Natural killer cell (primary cell): ENCODE measurements at regions not wholly inside any gene's neighbourhood (a gene's known extent, or its start where the extent isn't known, plus 50 kb on each side); places are given as distances from the start of the nearest gene placed in this dataset.

Experiments
- ATAC-seq, 3 donors: fragments of 150-1000 bp in 2 of 3; fragments of 200-7000 bp in 1 of 3; cut with Tn5 transposase; 1 replicate in 1 of 3; 2 replicates in 2 of 3; pipeline ENCODE4 v1.10.0; 2021; ENCODE audit warnings: mild to moderate bottlenecking in 2 of 3, moderate library complexity in 2 of 3
- DNase-seq, 2 donors: peaks; one replicate each; pipeline versions ENCODE4 v3.0.0 to v3.0.0-alpha.2; 2013 to 2021; ENCODE audit warnings: mixed read lengths in 1 of 2
- H3K27ac ChIP-seq: one replicate; pipeline ENCODE4 v1.5.1; 2013; ENCODE audit warnings: mild to moderate bottlenecking, low read length
- H3K27me3 ChIP-seq: one replicate; pipeline ENCODE4 v1.6.1; 2013; ENCODE audit warnings: low read length; ENCODE audit not compliant: control insufficient read depth, insufficient read depth
- H3K36me3 ChIP-seq: one replicate; pipeline ENCODE4 v1.6.1; 2013; ENCODE audit warnings: low read length; ENCODE audit not compliant: control insufficient read depth, insufficient read depth
- H3K4me1 ChIP-seq: one replicate; pipeline ENCODE4 v1.6.1; 2013; ENCODE audit warnings: low read length; ENCODE audit not compliant: control insufficient read depth, insufficient read depth
- H3K4me3 ChIP-seq: one replicate; pipeline ENCODE4 v1.5.1; 2013; ENCODE audit warnings: low read length
- H3K9me3 ChIP-seq: one replicate; pipeline ENCODE4 v1.6.1; 2013; ENCODE audit warnings: low read length; ENCODE audit not compliant: control insufficient read depth, insufficient read depth
- H3K27ac Mint-ChIP-seq, 2 donors: one replicate each; pipeline ENCODE4 v1.8.0; 2022; ENCODE audit warnings: mild to moderate bottlenecking in 2 of 2, mixed read lengths in 2 of 2, moderate library complexity in 1 of 2
- H3K27me3 Mint-ChIP-seq, 2 donors: one replicate each; pipeline ENCODE4 v1.8.0; 2022; ENCODE audit warnings: low read depth in 2 of 2, mixed read lengths in 2 of 2
- H3K36me3 Mint-ChIP-seq: one replicate; pipeline ENCODE4 v1.8.0; 2022; ENCODE audit warnings: mixed read lengths
- H3K4me1 Mint-ChIP-seq, 2 donors: one replicate each; pipeline ENCODE4 v1.8.0; 2022; ENCODE audit warnings: mixed read lengths in 2 of 2
- H3K4me3 Mint-ChIP-seq: one replicate; pipeline ENCODE4 v1.8.0; 2022; ENCODE audit warnings: mild to moderate bottlenecking, moderate library complexity, mixed read lengths
- H3K9me3 Mint-ChIP-seq, 2 donors: one replicate each; pipeline ENCODE4 v1.8.0; 2022; ENCODE audit warnings: mixed read lengths in 2 of 2
- WGBS: methylation state at CpG from one replicate; pipeline ENCODE4 v1.1.7; 2013; ENCODE audit warnings: missing lambda C conversion rate; ENCODE audit not compliant: insufficient coverage; 5-methylcytosine and 5-hydroxymethylcytosine counted together
- intact Hi-C: fragments of 100-400 bp; cut with micrococcal nuclease; formaldehyde crosslinking; loops from one replicate; pipeline ENCODE4 v1.14.2; 2022
- TF ChIP-seq, protein P1 (sequence below): fragments of 200-600 bp; IDR thresholded peaks from one replicate; pipeline ENCODE4 v1.8.0; 2022; ENCODE audit warnings: antibody characterized with exemption

DNA sequence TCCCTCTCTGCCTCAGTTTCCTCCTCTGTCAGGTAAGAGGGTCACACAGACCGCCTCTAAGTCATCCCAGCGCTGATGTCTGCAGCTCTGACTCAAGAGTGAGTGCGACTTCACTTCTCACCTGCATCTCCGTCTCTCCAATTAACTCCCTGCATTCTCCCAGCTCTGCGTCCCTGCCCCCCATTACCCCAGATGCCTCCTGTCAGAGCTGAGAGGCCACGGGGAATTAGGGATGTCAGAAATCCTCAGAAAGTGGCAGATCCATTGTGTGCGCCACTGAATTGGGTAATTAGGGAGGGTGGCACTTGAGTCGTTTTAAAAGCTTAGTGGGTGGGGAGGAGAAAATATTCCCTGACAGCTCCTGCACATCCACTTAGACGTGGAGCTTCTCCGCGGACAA lies 885.4 kb upstream of the EEF2KMT start:
- ATAC-seq (no peak), DNase-seq (no peak)
- TF ChIP-seq, protein P1, sequence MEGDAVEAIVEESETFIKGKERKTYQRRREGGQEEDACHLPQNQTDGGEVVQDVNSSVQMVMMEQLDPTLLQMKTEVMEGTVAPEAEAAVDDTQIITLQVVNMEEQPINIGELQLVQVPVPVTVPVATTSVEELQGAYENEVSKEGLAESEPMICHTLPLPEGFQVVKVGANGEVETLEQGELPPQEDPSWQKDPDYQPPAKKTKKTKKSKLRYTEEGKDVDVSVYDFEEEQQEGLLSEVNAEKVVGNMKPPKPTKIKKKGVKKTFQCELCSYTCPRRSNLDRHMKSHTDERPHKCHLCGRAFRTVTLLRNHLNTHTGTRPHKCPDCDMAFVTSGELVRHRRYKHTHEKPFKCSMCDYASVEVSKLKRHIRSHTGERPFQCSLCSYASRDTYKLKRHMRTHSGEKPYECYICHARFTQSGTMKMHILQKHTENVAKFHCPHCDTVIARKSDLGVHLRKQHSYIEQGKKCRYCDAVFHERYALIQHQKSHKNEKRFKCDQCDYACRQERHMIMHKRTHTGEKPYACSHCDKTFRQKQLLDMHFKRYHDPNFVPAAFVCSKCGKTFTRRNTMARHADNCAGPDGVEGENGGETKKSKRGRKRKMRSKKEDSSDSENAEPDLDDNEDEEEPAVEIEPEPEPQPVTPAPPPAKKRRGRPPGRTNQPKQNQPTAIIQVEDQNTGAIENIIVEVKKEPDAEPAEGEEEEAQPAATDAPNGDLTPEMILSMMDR = no peak
- H3K4me3 Mint-ChIP-seq = no peak overlapping the region
- no peaks in the 10 kb centered on the region for H3K36me3 Mint-ChIP-seq
- Histone ChIP-seq H3K9me3 (peaks cover 4% of the 10 kb centered on the region), H3K4me3 (no peak overlapping the region), H3K27ac (no peak overlapping the region), H3K4me1 (no peaks in the 10 kb centered on the region), H3K27me3 (no peaks in the 10 kb centered on the region), H3K36me3 (no peaks in the 10 kb centered on the region)
- no peaks in the 10 kb centered on the region for H3K4me1 Mint-ChIP-seq
- no peak overlapping the region for H3K27ac Mint-ChIP-seq
- no peaks in the 10 kb centered on the region for H3K9me3 Mint-ChIP-seq
- intact Hi-C loops = no loop called here
- WGBS = 55% methylated on average over 11 of the region's 11 CpGs
- no peaks in the 10 kb centered on the region for H3K27me3 Mint-ChIP-seq

DNA sequence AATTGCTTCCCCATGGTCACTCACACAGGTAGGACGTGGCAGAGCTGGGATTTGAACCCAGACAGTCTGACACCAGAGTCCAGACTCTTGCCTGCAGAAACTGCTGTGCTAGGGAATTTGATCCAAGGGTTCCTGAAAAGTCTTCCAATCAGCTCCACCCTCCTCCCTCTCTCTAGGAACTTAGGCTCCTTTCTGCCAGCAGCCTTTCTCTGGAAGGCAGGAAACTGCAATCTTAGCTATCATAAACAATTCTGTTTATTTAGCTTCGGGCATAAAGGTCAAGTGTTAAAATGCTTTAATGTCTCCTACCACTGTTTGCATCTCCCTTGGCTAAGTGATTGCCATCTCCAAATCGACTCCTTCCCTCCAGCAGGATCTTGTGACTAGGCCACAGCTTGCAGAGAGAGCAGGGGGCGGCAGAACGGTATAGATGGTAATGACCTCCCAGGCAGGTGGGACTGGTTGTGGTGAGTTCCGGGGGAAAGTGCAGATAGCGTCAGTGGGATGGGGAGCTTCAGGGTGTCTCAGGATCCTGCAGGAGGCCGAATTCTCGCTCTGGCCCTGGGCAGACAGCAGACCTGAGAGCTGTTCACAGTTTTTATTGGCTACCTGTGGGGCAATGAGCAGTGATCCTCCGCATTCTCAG lies 882.4 kb upstream of the EEF2KMT start:
- intact Hi-C loops = no loop called here
- Mint-ChIP-seq H3K27me3 (no peaks in the 10 kb centered on the region), H3K4me3 (no peak overlapping the region), H3K36me3 (no peaks in the 10 kb centered on the region), H3K27ac (no peak overlapping the region), H3K4me1 (no peaks in the 10 kb centered on the region), H3K9me3 (no peaks in the 10 kb centered on the region)
- TF ChIP-seq, protein P1 = no peak
- ATAC-seq (no peak), DNase-seq (no peak)
- H3K4me3 ChIP-seq = no peak overlapping the region
- H3K27ac ChIP-seq = no peak overlapping the region
- no peaks in the 10 kb centered on the region for H3K36me3 ChIP-seq
- no peaks in the 10 kb centered on the region for H3K4me1 ChIP-seq
- H3K9me3 ChIP-seq = peaks cover 4% of the 10 kb centered on the region
- WGBS = 26% methylated on average over 10 of the region's 10 CpGs
- H3K27me3 ChIP-seq = no peaks in the 10 kb centered on the region

DNA sequence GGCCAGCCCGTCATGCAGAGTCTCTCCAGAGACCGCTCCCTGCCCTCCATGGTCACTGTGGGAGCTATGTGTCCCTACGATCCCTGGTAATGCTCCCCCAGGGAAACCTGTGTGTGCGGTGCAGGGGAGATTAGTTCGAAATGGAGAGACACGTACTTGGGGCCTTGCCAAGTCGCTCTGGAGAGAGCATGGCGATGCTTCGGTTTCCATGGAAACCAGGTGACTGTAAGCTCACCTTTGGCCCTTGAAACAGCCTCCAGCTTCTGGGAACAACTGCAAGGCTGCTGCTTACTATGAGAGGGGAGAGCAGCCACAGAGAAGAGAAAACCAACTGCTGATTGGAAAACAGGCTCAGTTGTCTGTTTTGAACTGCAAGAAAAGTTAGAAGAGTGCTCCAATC lies 879.7 kb upstream of the EEF2KMT start:
- WGBS = 79% methylated on average over 9 of the region's 9 CpGs
- ATAC-seq (no peak), DNase-seq (no peak)
- no peaks in the 10 kb centered on the region for H3K27me3 ChIP-seq
- peaks cover 4% of the 10 kb centered on the region for H3K9me3 ChIP-seq
- H3K4me3 Mint-ChIP-seq = no peak overlapping the region
- intact Hi-C loops = no loop called here
- H3K9me3 Mint-ChIP-seq = no peaks in the 10 kb centered on the region
- no peak overlapping the region for H3K4me3 ChIP-seq
- no peaks in the 10 kb centered on the region for H3K27me3 Mint-ChIP-seq
- no peaks in the 10 kb centered on the region for H3K36me3 ChIP-seq
- H3K36me3 Mint-ChIP-seq = no peaks in the 10 kb centered on the region
- H3K4me1 ChIP-seq = no peaks in the 10 kb centered on the region
- H3K4me1 Mint-ChIP-seq = no peaks in the 10 kb centered on the region
- TF ChIP-seq, protein P1 = no peak
- H3K27ac Mint-ChIP-seq = no peak overlapping the region
- H3K27ac ChIP-seq = no peak overlapping the region

DNA sequence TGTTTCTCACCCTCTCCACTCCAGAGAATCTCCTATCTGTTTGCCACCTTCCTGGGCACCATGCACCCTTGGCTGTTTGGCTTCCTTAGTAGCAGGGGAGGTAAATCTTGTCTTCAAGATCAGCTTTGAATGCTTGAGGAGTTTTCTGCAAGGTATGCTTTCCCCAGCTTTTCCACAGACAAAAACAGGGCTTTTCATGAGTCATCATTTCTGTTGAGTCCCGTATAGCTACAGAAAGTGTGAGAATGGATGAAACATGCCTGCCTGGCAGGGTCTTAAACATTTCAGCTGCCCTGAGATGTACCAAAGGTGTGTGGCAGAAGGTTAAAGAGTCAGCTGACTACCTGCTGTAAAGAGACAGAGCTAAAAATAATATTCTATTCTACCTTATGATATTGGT lies 875.2 kb upstream of the EEF2KMT start:
- Histone ChIP-seq H3K27me3 (no peaks in the 10 kb centered on the region), H3K4me3 (no peak overlapping the region), H3K27ac (no peak overlapping the region), H3K36me3 (no peaks in the 10 kb centered on the region), H3K9me3 (peaks cover 3% of the 10 kb centered on the region), H3K4me1 (no peaks in the 10 kb centered on the region)
- H3K9me3 Mint-ChIP-seq = peaks cover 4 to 5% of the 10 kb centered on the region in 2 donors
- no peaks in the 10 kb centered on the region for H3K4me1 Mint-ChIP-seq
- no peaks in the 10 kb centered on the region for H3K36me3 Mint-ChIP-seq
- H3K27ac Mint-ChIP-seq = no peak overlapping the region
- H3K4me3 Mint-ChIP-seq = no peak overlapping the region
- no peak for ATAC-seq
- DNase-seq = no peak
- intact Hi-C loops = no loop called here
- TF ChIP-seq, protein P1 = no peak
- 77% methylated on average over 1 of the region's 1 CpG for WGBS
- no peaks in the 10 kb centered on the region for H3K27me3 Mint-ChIP-seq
